GM23248 (cell line): ENCODE measurements at regions not wholly inside any gene's neighbourhood (a gene's known extent, or its start where the extent isn't known, plus 50 kb on each side); places are given as distances from the start of the nearest gene placed in this dataset.
"Not testable (repeated sequence)": the region's sequence is repeated elsewhere in the genome, so short reads cannot be mapped to it uniquely, and the experiment has no call there.

ENCODE experiments used
- EZH2 ChIP-seq: fragments of 200-600 bp; sonication (generic); IDR thresholded peaks from 2 replicates; pipeline ENCODE4 v1.6.1; 2018; ENCODE audit warnings: antibody characterized with exemption, mild to moderate bottlenecking; ENCODE audit not compliant: insufficient read depth, poor library complexity, severe bottlenecking
- EZH2phosphoT487 ChIP-seq: fragments of 200-600 bp; sonication (generic); IDR thresholded peaks from 2 replicates; pipeline ENCODE4 v1.6.1; 2018; ENCODE audit warnings: antibody characterized with exemption, moderate library complexity, mild to moderate bottlenecking, low read depth; ENCODE audit not compliant: insufficient read depth

DNA sequence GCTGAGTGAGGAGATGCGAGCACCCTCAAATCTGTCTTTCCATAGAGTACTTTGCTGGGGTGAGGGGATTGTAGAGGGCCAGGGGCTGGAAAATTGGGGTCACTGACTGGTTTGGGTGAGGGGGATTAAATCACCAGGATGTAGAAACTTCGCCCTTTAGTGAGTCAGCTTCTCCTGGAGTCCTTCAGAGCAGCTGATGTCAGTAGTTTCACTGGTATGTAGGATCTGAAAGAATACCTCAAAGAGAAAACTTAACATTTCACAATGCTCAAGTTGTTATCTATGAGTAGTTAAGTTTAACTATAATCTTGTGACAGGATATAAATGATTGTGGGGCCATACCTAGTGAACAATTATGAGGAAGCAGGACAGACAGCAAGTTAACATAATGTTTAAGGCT lies 174.7 kb upstream of the ZNF717 start:
- TF ChIP-seq EZH2, EZH2phosphoT487: not testable (repeated sequence)
